NCI-H226 (cell line): ENCODE measurements at regions not wholly inside any gene's neighbourhood (a gene's known extent, or its start where the extent isn't known, plus 50 kb on each side); places are given as distances from the start of the nearest gene placed in this dataset.

Source experiments
- DNase-seq: peaks from one replicate; pipeline ENCODE4 v3.0.0-alpha.2; 2015

- DNase-seq: no peak
Observed at GRCh38 chr7:54856856-54857255, 97.8 kb upstream of the SEC61G start.

- DNase-seq: no peak
Observed at GRCh38 chr7:54857294-54857693, 98.3 kb upstream of the SEC61G start.

GRCh38 chr7:54858008-54858692 lies 99.1 kb upstream of the SEC61G start:
- no peak for DNase-seq

GRCh38 chr7:54859066-54859465 lies 100.1 kb upstream of the SEC61G start:
- DNase-seq: no peak

- DNase-seq: no peak
Observed at GRCh38 chr7:54859545-54859944, 100.5 kb upstream of the SEC61G start.

- DNase-seq: peak; percentile 33
Observed at GRCh38 chr7:54860003-54860775, 101.2 kb upstream of the SEC61G start.

- DNase-seq: no peak
Observed at GRCh38 chr7:54860843-54861242, 101.8 kb upstream of the SEC61G start.

GRCh38 chr7:54864663-54865062 lies 105.7 kb upstream of the SEC61G start:
- no peak for DNase-seq

- DNase-seq: no peak
Observed at GRCh38 chr7:54869523-54869922, 110.5 kb upstream of the SEC61G start.

GRCh38 chr7:54874804-54875203 lies 115.8 kb upstream of the SEC61G start:
- no peak for DNase-seq

- no peak for DNase-seq
Observed at GRCh38 chr7:54877683-54878082, 118.7 kb upstream of the SEC61G start.

- DNase-seq: no peak
Observed at GRCh38 chr7:54878339-54878738, 119.3 kb upstream of the SEC61G start.

GRCh38 chr7:54879776-54880175 lies 120.8 kb upstream of the SEC61G start:
- no peak for DNase-seq

- no peak for DNase-seq
Observed at GRCh38 chr7:54880326-54880989, 121.4 kb upstream of the SEC61G start.

GRCh38 chr7:54881816-54882520 lies 123.0 kb upstream of the SEC61G start:
- DNase-seq: no peak

- no peak for DNase-seq
Observed at GRCh38 chr7:54882694-54883093, 123.7 kb upstream of the SEC61G start.

- DNase-seq: no peak
Observed at GRCh38 chr7:54883576-54883975, 124.6 kb upstream of the SEC61G start.

- DNase-seq: no peak
Observed at GRCh38 chr7:54885285-54885684, 126.3 kb upstream of the SEC61G start.

- DNase-seq: no peak
Observed at GRCh38 chr7:54888067-54888733, 129.2 kb upstream of the SEC61G start.

- no peak for DNase-seq
Observed at GRCh38 chr7:54888734-54889082, 129.7 kb upstream of the SEC61G start.

GRCh38 chr7:54897891-54898290 lies 120.9 kb upstream of the EGFR start:
- no peak for DNase-seq

- DNase-seq: no peak
Observed at GRCh38 chr7:54898659-54899340, 120.0 kb upstream of the EGFR start.
